ENCODE measurements at regions not wholly inside any gene's neighbourhood (a gene's known extent, or its start where the extent isn't known, plus 50 kb on each side); places are given as distances from the start of the nearest gene placed in this dataset.

GRCh38 chr12:126509572-126509971 is 1444.3 kb downstream of the AACS start:
- TF ChIP-seq CTCF (IDR thresholded peaks at IDR 0.05; ENCODE audit: low read length) (no peak), EZH2 (IDR thresholded peaks at IDR 0.05; ENCODE audit: borderline replicate concordance, low read length) (no peak)
